GM12892 (cell line): ENCODE measurements at regions not wholly inside any gene's neighbourhood (a gene's known extent, or its start where the extent isn't known, plus 50 kb on each side); places are given as distances from the start of the nearest gene placed in this dataset.

Experiments
- POLR2A ChIP-seq: IDR thresholded peaks from 2 replicates; pipeline ENCODE4 v1.6.1; 2011; ENCODE audit warnings: low read depth, low read length, control low read depth
- POLR2AphosphoS5 ChIP-seq: IDR thresholded peaks from 2 replicates; pipeline ENCODE4 v1.6.1; 2011; ENCODE audit warnings: low read depth, low read length, control low read depth

- no peak for TF ChIP-seq POLR2A
- TF ChIP-seq POLR2AphosphoS5: no peak
Measured at GRCh38 chr1:232560940-232561339, 69.0 kb downstream of the SIPA1L2 start.
